Upper lobe of right lung (tissue), 1 donor: ENCODE measurements at regions not wholly inside any gene's neighbourhood (a gene's known extent, or its start where the extent isn't known, plus 50 kb on each side); places are given as distances from the start of the nearest gene placed in this dataset.

Experiments used
- ATAC-seq: fragments of 200-7000 bp; cut with Tn5 transposase; one replicate; pipeline ENCODE4 v1.9.1; 2020; ENCODE audit warnings: mild to moderate bottlenecking, moderate library complexity
- DNase-seq: peaks from one replicate; pipeline ENCODE4 v3.0.0-alpha.2; 2020
- H3K27ac ChIP-seq: fragments of 200-600 bp; one replicate; pipeline ENCODE4 v1.8.0; 2022
- H3K27me3 ChIP-seq: fragments of 200-600 bp; one replicate; pipeline ENCODE4 v1.8.0; 2022; ENCODE audit warnings: mild to moderate bottlenecking
- H3K36me3 ChIP-seq: fragments of 200-600 bp; one replicate; pipeline ENCODE4 v1.8.0; 2022
- H3K4me1 ChIP-seq: fragments of 200-600 bp; one replicate; pipeline ENCODE4 v1.8.0; 2022
- H3K4me3 ChIP-seq: fragments of 200-600 bp; one replicate; pipeline ENCODE4 v1.8.0; 2022; ENCODE audit warnings: mild to moderate bottlenecking
- H3K9me3 ChIP-seq: fragments of 200-600 bp; one replicate; pipeline ENCODE4 v1.8.0; 2022
- intact Hi-C: fragments of 100-400 bp; cut with DNase I; formaldehyde crosslinking; loops from one replicate; pipeline ENCODE4 v1.11.0; 2022
- TF ChIP-seq, protein P1 (sequence below): fragments of 200-600 bp; IDR thresholded peaks from one replicate; pipeline ENCODE4 v1.8.0; 2022; ENCODE audit warnings: antibody characterized with exemption
- donor health status: DM: no; HTN: yes; CAD: no; lungs with severe emphysema.

- Histone ChIP-seq H3K4me1 (no peaks in the 10 kb centered on the region), H3K9me3 (no peaks in the 10 kb centered on the region), H3K4me3 (no peak overlapping the region), H3K36me3 (no peaks in the 10 kb centered on the region), H3K27me3 (no peaks in the 10 kb centered on the region), H3K27ac (no peak overlapping the region)
- DNase-seq (no peak), ATAC-seq (no peak)
- TF ChIP-seq, protein P1, sequence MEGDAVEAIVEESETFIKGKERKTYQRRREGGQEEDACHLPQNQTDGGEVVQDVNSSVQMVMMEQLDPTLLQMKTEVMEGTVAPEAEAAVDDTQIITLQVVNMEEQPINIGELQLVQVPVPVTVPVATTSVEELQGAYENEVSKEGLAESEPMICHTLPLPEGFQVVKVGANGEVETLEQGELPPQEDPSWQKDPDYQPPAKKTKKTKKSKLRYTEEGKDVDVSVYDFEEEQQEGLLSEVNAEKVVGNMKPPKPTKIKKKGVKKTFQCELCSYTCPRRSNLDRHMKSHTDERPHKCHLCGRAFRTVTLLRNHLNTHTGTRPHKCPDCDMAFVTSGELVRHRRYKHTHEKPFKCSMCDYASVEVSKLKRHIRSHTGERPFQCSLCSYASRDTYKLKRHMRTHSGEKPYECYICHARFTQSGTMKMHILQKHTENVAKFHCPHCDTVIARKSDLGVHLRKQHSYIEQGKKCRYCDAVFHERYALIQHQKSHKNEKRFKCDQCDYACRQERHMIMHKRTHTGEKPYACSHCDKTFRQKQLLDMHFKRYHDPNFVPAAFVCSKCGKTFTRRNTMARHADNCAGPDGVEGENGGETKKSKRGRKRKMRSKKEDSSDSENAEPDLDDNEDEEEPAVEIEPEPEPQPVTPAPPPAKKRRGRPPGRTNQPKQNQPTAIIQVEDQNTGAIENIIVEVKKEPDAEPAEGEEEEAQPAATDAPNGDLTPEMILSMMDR = no peak
- intact Hi-C loops = no loop called here
Observed at GRCh38 chr6:97687916-97688315, 404.9 kb upstream of the MMS22L start.

- intact Hi-C loops = no loop called here
- TF ChIP-seq, protein P1 = no peak
- no peak overlapping the region for H3K4me3 ChIP-seq
- ATAC-seq (no peak), DNase-seq (no peak)
- H3K4me1 ChIP-seq = no peaks in the 10 kb centered on the region
- H3K27ac ChIP-seq = no peak overlapping the region
- no peaks in the 10 kb centered on the region for H3K36me3 ChIP-seq
- no peaks in the 10 kb centered on the region for H3K9me3 ChIP-seq
- H3K27me3 ChIP-seq = no peaks in the 10 kb centered on the region
Observed at GRCh38 chr6:97689078-97689754, 406.2 kb upstream of the MMS22L start.

DNA sequence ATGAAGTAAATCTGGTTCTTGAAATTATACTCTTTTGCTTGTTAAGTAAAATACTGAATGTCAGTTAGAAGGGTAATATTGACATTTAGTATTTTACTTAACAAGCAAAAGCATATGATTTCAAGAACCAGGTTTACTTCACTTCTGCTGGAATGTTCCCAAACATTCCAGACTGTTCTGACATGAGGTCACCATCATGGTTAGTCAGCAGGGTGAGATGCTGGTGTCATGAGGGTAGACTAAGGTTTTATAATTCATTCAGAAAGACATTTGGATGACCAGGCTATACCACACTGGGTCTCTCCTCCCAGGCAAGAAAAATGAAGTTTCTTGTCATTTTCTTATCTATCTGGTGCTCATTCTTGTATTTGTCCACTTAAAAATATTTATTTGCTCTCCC, 414.4 kb upstream of the MMS22L start:
- Histone ChIP-seq H3K9me3 (no peaks in the 10 kb centered on the region), H3K36me3 (no peaks in the 10 kb centered on the region), H3K4me1 (no peaks in the 10 kb centered on the region), H3K27ac (no peak overlapping the region), H3K4me3 (no peak overlapping the region), H3K27me3 (no peaks in the 10 kb centered on the region)
- TF ChIP-seq, protein P1 = no peak
- intact Hi-C loops = no loop called here
- DNase-seq = no peak
- no peak for ATAC-seq

GRCh38 chr6:97701801-97702200, 418.8 kb upstream of the MMS22L start:
- Histone ChIP-seq H3K27ac (no peak overlapping the region), H3K36me3 (no peaks in the 10 kb centered on the region), H3K4me1 (no peaks in the 10 kb centered on the region), H3K9me3 (no peaks in the 10 kb centered on the region), H3K27me3 (no peaks in the 10 kb centered on the region), H3K4me3 (no peak overlapping the region)
- DNase-seq (no peak), ATAC-seq (no peak)
- intact Hi-C loops = no loop called here
- TF ChIP-seq, protein P1 = no peak

- Histone ChIP-seq H3K36me3 (no peaks in the 10 kb centered on the region), H3K27me3 (no peaks in the 10 kb centered on the region), H3K4me1 (no peaks in the 10 kb centered on the region), H3K4me3 (no peak overlapping the region), H3K27ac (no peak overlapping the region), H3K9me3 (no peaks in the 10 kb centered on the region)
- TF ChIP-seq, protein P1 = no peak
- no peak for ATAC-seq
- intact Hi-C loops = no loop called here
- no peak for DNase-seq
Observed at GRCh38 chr6:97702248-97702647, 419.2 kb upstream of the MMS22L start.

GRCh38 chr6:97703661-97704060, 420.6 kb upstream of the MMS22L start:
- ATAC-seq (no peak), DNase-seq (no peak)
- H3K36me3 ChIP-seq = no peaks in the 10 kb centered on the region
- intact Hi-C loops = no loop called here
- TF ChIP-seq, protein P1 = no peak
- no peak overlapping the region for H3K4me3 ChIP-seq
- H3K27me3 ChIP-seq = no peaks in the 10 kb centered on the region
- H3K4me1 ChIP-seq = no peaks in the 10 kb centered on the region
- H3K9me3 ChIP-seq = no peaks in the 10 kb centered on the region
- no peak overlapping the region for H3K27ac ChIP-seq
